GM12865 (cell line): ENCODE measurements at regions not wholly inside any gene's neighbourhood (a gene's known extent, or its start where the extent isn't known, plus 50 kb on each side); places are given as distances from the start of the nearest gene placed in this dataset.
A peak's percentile ranks its signal among the peaks of the same experiment; 100 is the strongest.

Source experiments
- DNase-seq: peaks from one replicate; pipeline ENCODE4 v3.0.0; 2010; ENCODE audit warnings: low read depth
- H3K4me3 ChIP-seq: 2 replicates; pipeline ENCODE4 v1.5.1; 2011; ENCODE audit warnings: mild to moderate bottlenecking, low read depth, low read length, control low read depth
- CTCF ChIP-seq: IDR thresholded peaks from 2 replicates; pipeline ENCODE4 v1.5.1; 2011; ENCODE audit warnings: low read length, control low read depth, low read depth, inconsistent platforms; ENCODE audit not compliant: insufficient read depth; ENCODE audit errors: missing control alignments

GRCh38 chr3:107962037-107962436 is 128.8 kb downstream of the CD47 start:
- no peak for DNase-seq
- TF ChIP-seq CTCF: no peak
- H3K4me3 ChIP-seq: no peak overlapping the region

- no peak for DNase-seq
- no peak for TF ChIP-seq CTCF
- H3K4me3 ChIP-seq: no peak overlapping the region
These were observed 131.2 kb downstream of the CD47 start for GRCh38 chr3:107959550-107960154.

- no peak overlapping the region for H3K4me3 ChIP-seq
- no peak for TF ChIP-seq CTCF
- DNase-seq: no peak
These were observed 132.7 kb downstream of the CD47 start for GRCh38 chr3:107958146-107958545.

- H3K4me3 ChIP-seq: no peak overlapping the region
- DNase-seq: no peak
- no peak for TF ChIP-seq CTCF
These were observed 133.6 kb downstream of the CD47 start for GRCh38 chr3:107956991-107957900.

- H3K4me3 ChIP-seq: no peak overlapping the region
- peak; percentile 16 for DNase-seq
- TF ChIP-seq CTCF: no peak
These were observed 136.0 kb downstream of the CD47 start for GRCh38 chr3:107954845-107955244.

- peak; percentile 17 for DNase-seq
- TF ChIP-seq CTCF: no peak
- H3K4me3 ChIP-seq: no peak overlapping the region
These were observed 137.1 kb downstream of the CD47 start for GRCh38 chr3:107953722-107954121.
